ENCODE measurements at regions not wholly inside any gene's neighbourhood (a gene's known extent, or its start where the extent isn't known, plus 50 kb on each side); places are given as distances from the start of the nearest gene placed in this dataset.

DNA sequence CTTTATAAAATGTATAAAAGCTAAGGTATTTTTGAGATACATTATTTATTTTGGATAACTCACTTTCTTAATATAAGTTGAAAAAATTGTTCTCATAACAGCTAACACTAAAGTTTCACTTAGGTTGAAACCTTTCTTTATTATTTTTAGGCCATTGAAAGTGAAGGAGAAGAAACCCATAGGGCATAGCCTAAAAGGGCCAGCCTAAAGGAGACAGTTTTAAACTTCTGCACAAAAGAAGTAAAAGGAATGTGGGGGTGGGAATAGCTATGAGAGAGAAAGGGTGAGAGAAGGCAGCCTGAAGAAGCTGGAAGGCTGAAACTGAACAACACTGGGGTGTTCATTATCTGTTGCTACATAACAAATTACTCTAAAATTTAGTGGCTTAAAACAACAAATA, 57.6 kb upstream of the RAPGEF2 start:
- no peak overlapping the region for H3K4me3 ChIP-seq
- DNase-seq (ENCODE audit: low spot score): no peak
- no peak overlapping the region for H2AFZ ChIP-seq
- H3K36me3 ChIP-seq (replicated peaks; ENCODE audit: insufficient read depth, low read depth): no peaks in the 10 kb centered on the region
- H3K9me3 ChIP-seq (ENCODE audit: low read depth): no peaks in the 10 kb centered on the region
- no peaks in the 10 kb centered on the region for H3K9me2 ChIP-seq (replicated peaks; ENCODE audit: insufficient read depth)
- H3K4me1 ChIP-seq (ENCODE audit: insufficient read depth): no peaks in the 10 kb centered on the region
- H3K27ac ChIP-seq: no peak overlapping the region
- no peaks in the 10 kb centered on the region for H4K20me1 ChIP-seq (ENCODE audit: insufficient read depth, poor library complexity, severe bottlenecking)
- no peaks in the 10 kb centered on the region for H3K79me2 ChIP-seq
- H3K4me2 ChIP-seq: no peak overlapping the region
- peaks cover 4% of the 10 kb centered on the region for H3K27me3 ChIP-seq
- TF ChIP-seq EZH2phosphoT487 (IDR thresholded peaks at IDR 0.05; ENCODE audit: low read depth, severe bottlenecking, unreplicated experiment) (no peak), EZH2 (IDR thresholded peaks at IDR 0.05; ENCODE audit: borderline replicate concordance) (no peak)
- TF ChIP-seq, protein P1, sequence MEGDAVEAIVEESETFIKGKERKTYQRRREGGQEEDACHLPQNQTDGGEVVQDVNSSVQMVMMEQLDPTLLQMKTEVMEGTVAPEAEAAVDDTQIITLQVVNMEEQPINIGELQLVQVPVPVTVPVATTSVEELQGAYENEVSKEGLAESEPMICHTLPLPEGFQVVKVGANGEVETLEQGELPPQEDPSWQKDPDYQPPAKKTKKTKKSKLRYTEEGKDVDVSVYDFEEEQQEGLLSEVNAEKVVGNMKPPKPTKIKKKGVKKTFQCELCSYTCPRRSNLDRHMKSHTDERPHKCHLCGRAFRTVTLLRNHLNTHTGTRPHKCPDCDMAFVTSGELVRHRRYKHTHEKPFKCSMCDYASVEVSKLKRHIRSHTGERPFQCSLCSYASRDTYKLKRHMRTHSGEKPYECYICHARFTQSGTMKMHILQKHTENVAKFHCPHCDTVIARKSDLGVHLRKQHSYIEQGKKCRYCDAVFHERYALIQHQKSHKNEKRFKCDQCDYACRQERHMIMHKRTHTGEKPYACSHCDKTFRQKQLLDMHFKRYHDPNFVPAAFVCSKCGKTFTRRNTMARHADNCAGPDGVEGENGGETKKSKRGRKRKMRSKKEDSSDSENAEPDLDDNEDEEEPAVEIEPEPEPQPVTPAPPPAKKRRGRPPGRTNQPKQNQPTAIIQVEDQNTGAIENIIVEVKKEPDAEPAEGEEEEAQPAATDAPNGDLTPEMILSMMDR (IDR thresholded peaks at IDR 0.05; ENCODE audit: poor library complexity): no peak

DNA sequence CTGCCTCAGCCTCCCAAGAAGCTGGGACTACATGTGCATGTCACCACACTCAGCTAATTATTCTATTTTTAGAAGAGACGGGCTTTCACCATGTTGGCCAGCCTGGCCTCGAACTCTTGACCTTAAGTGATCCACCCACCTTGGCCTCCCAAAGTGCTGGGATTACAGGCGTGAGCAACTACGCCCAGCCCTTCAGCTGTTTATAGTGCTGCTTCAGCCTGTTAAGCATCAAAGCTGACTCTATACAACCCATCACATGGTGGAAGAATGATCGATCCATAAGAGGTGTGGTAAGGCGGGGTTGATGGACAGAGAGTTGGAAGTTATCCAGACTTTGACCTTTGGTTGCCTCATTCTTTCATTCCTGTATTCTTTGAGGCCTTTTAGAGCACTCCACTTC, 56.2 kb upstream of the RAPGEF2 start:
- Histone ChIP-seq H3K4me1 (ENCODE audit: insufficient read depth) (peaks cover 2% of the 10 kb centered on the region), H3K27ac (no peak overlapping the region), H3K27me3 (peaks cover under 1% of the 10 kb centered on the region), H3K4me3 (no peak overlapping the region), H3K9me3 (ENCODE audit: low read depth) (no peaks in the 10 kb centered on the region), H3K79me2 (no peaks in the 10 kb centered on the region), H3K9me2 (replicated peaks; ENCODE audit: insufficient read depth) (no peaks in the 10 kb centered on the region), H3K4me2 (no peak overlapping the region), H2AFZ (no peak overlapping the region), H3K36me3 (replicated peaks; ENCODE audit: insufficient read depth, low read depth) (no peaks in the 10 kb centered on the region), H4K20me1 (ENCODE audit: insufficient read depth, poor library complexity, severe bottlenecking) (no peaks in the 10 kb centered on the region)
- DNase-seq (ENCODE audit: low spot score): peak; percentile 55
- TF ChIP-seq, protein P1 (IDR thresholded peaks at IDR 0.05; ENCODE audit: poor library complexity): no peak
- TF ChIP-seq EZH2phosphoT487 (IDR thresholded peaks at IDR 0.05; ENCODE audit: low read depth, severe bottlenecking, unreplicated experiment): no peak
- no peak for TF ChIP-seq EZH2 (IDR thresholded peaks at IDR 0.05; ENCODE audit: borderline replicate concordance)
- WGBS (ENCODE audit: low lambda C conversion rate, missing lambda C conversion rate): 78% methylated on average over 6 of the region's 6 CpGs

DNA sequence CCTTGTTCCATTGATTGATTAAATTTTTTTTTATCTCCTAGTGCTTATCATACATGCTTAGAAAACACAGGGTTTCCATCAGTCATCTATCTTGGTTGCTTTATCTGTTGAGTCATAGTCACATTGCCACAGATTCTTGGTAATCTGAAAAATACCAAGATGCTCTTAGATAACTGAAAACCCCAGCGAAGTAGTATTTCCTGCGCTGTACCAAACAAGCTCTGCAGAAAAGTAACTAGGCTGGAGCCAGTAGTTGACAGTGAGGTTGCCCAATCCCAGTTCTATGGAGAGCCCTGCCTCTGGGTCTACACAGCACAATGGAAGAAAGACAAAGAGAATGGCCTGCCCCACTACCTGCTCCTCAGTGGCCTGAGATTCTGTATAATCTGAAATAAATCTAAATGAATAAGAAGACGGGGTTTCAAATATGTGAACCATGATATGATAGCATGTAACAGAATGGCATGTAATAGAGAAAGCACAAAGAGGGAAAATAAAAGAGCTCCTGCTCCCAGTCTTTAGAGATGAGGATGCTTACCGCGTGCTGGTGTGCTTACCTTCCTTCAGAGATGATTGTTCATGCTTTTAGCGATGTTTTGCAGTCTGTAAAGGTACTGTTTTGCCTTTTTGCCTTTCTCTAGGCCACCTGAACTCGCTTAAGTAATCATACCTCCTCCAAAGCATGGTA, 55.3 kb upstream of the RAPGEF2 start:
- Histone ChIP-seq H2AFZ (peak overlapping the region; percentile 27), H3K27ac (peak overlapping the region; percentile 45), H3K79me2 (no peaks in the 10 kb centered on the region), H3K4me1 (ENCODE audit: insufficient read depth) (peaks cover 5% of the 10 kb centered on the region), H3K4me3 (no peak overlapping the region), H3K9me2 (replicated peaks; ENCODE audit: insufficient read depth) (no peaks in the 10 kb centered on the region), H3K27me3 (no peaks in the 10 kb centered on the region), H3K4me2 (peak overlapping the region; percentile 55), H3K9me3 (ENCODE audit: low read depth) (no peaks in the 10 kb centered on the region), H3K36me3 (replicated peaks; ENCODE audit: insufficient read depth, low read depth) (no peaks in the 10 kb centered on the region), H4K20me1 (ENCODE audit: insufficient read depth, poor library complexity, severe bottlenecking) (no peaks in the 10 kb centered on the region)
- DNase-seq (ENCODE audit: low spot score): peak; percentile 11
- 83% methylated on average over 7 of the region's 7 CpGs for WGBS (ENCODE audit: low lambda C conversion rate, missing lambda C conversion rate)
- TF ChIP-seq, protein P1 (IDR thresholded peaks at IDR 0.05; ENCODE audit: poor library complexity): no peak
- TF ChIP-seq EZH2 (IDR thresholded peaks at IDR 0.05; ENCODE audit: borderline replicate concordance): no peak
- no peak for TF ChIP-seq EZH2phosphoT487 (IDR thresholded peaks at IDR 0.05; ENCODE audit: low read depth, severe bottlenecking, unreplicated experiment)
